ENCODE measurements at regions not wholly inside any gene's neighbourhood (a gene's known extent, or its start where the extent isn't known, plus 50 kb on each side); places are given as distances from the start of the nearest gene placed in this dataset.

- H4K91ac ChIP-seq (replicated peaks; ENCODE audit: insufficient read length, low read length) = peak overlapping the region; percentile 11
- no peak overlapping the region for H2AK5ac ChIP-seq (ENCODE audit: low read depth, low read length)
- no peaks in the 10 kb centered on the region for H3K23me2 ChIP-seq (ENCODE audit: low read depth, low read length)
- peaks cover 6 to 21% (median 18%) of the 10 kb centered on the region in 4 experiments for H3K4me1 ChIP-seq (replicated peaks in 1 of 4; ENCODE audit: control insufficient read depth in 3 of 4, insufficient read depth in 4 of 4, low read length in 3 of 4)
- H3K4me2 ChIP-seq (ENCODE audit: insufficient read depth in 1 of 2, low read depth in 2 of 2, low read length in 2 of 2) = 0 out of 4 replicates have a peak overlapping the region, but pooled peaks of 1 of the 2 experiments have one; percentile 26
- POLR2A ChIA-PET (ENCODE audit: partially characterized antibody) = interaction anchor here (1.0 to 2.5 kb wide), 4 partner anchors 11 to 46 kb away, joined by 4 to 24 read pairs (median 4); a partner anchor contains a TSS
- no peaks in the 10 kb centered on the region for H3K79me2 ChIP-seq (ENCODE audit: control insufficient read depth in 1 of 2, insufficient read depth in 2 of 2, low read length in 2 of 2)
- no peak overlapping the region for H2AFZ ChIP-seq (ENCODE audit: low read length)
- no peak overlapping the region for H3K14ac ChIP-seq (ENCODE audit: insufficient read length)
- peak overlapping the region; percentile 84; the same call in 1 of the 2 replicates for H2BK12ac ChIP-seq (ENCODE audit: low read depth, low read length)
- no peak overlapping the region for H2BK120ac ChIP-seq (replicated peaks; ENCODE audit: low read depth, low read length)
- H3K36me3 ChIP-seq (ENCODE audit: control insufficient read depth in 2 of 4, insufficient read depth in 4 of 4, low read length in 3 of 4) = no peaks in the 10 kb centered on the region
- WGBS, 2 experiments (ENCODE audit: extremely low coverage in 1 of 2, insufficient coverage in 1 of 2, insufficient read length in 1 of 2, insufficient replicate concordance in 2 of 2, low coverage in 1 of 2, low lambda C conversion rate in 2 of 2, missing lambda C conversion rate in 1 of 2) = 83% methylated on average over 7 of the region's 7 CpGs; no CpG with 5 or more reads in 1 of the 2 experiments
- no peak overlapping the region for H3K4ac ChIP-seq (replicated peaks; ENCODE audit: insufficient read length, low read depth, low read length)
- H2BK20ac ChIP-seq (ENCODE audit: low read length) = no peak overlapping the region
- peak overlapping the region; percentile 48; the same call in 1 of the 2 replicates for H3K18ac ChIP-seq (ENCODE audit: extremely low read depth, low read length)
- peak overlapping the region; percentile 82; the same call in 1 of the 2 replicates for H2BK15ac ChIP-seq (ENCODE audit: low read length)
- H3K9ac ChIP-seq (replicated peaks in 1 of 4; ENCODE audit: extremely low read depth in 1 of 4, low read depth in 3 of 4, low read length in 3 of 4) = no peak overlapping the region
- H3K56ac ChIP-seq (replicated peaks; ENCODE audit: insufficient read length, low read depth, low read length) = no peak overlapping the region
- H3K27ac ChIP-seq (ENCODE audit: low read depth, low read length) = no peak overlapping the region
- CTCF ChIA-PET (ENCODE audit: partially characterized antibody) = interaction anchor here (1.0 to 4.1 kb wide), 5 partner anchors 12 to 372 kb away, joined by 3 to 18 read pairs (median 5); no protein-coding TSS in a partner anchor
- no peak overlapping the region for H4K5ac ChIP-seq (ENCODE audit: insufficient read length, low read depth, low read length)
- H4K20me1 ChIP-seq (replicated peaks in 1 of 2; ENCODE audit: control insufficient read depth in 1 of 2, insufficient read depth in 2 of 2, low read length in 2 of 2) = no peaks in the 10 kb centered on the region
- H3K27me3 ChIP-seq (replicated peaks in 1 of 4; ENCODE audit: control insufficient read depth in 3 of 4, extremely low read depth in 1 of 4, insufficient read depth in 3 of 4, low read length in 3 of 4) = no peaks in the 10 kb centered on the region
- no peak overlapping the region for H3K23ac ChIP-seq (ENCODE audit: insufficient read length)
- H2BK5ac ChIP-seq (ENCODE audit: low read depth, low read length) = no peak overlapping the region
- no peaks in the 10 kb centered on the region for H3K79me1 ChIP-seq (ENCODE audit: low read depth, low read length)
- H4K8ac ChIP-seq (ENCODE audit: extremely low read depth, insufficient read depth, low read length) = no peak overlapping the region; the same call in none of the 2 replicates
- no peak overlapping the region for H3K4me3 ChIP-seq (ENCODE audit: extremely low read depth in 1 of 4, insufficient read depth in 2 of 4, low read depth in 3 of 4, low read length in 4 of 4)
- FAIRE-seq (no peak), DNase-seq (ENCODE audit: low read depth in 1 of 2, low spot score in 2 of 2) (no peak)
- no peaks in the 10 kb centered on the region for H3K9me3 ChIP-seq (ENCODE audit: insufficient read depth in 2 of 2, low read depth in 1 of 2, low read length in 1 of 2)
- TF ChIP-seq YY1 (IDR thresholded peaks at IDR 0.05; ENCODE audit: low read depth, low read length) (no peak), RBBP5 (IDR thresholded peaks at IDR 0.05; ENCODE audit: borderline replicate concordance, low read depth, low read length) (no peak), SRF (IDR thresholded peaks at IDR 0.05; ENCODE audit: low read depth, low read length) (no peak), CTBP2 (IDR thresholded peaks at IDR 0.05; ENCODE audit: borderline replicate concordance, insufficient read depth, insufficient read length, low read length) (no peak), USF2 (IDR thresholded peaks at IDR 0.05; ENCODE audit: low read length) (no peak), CEBPB (IDR thresholded peaks at IDR 0.05; ENCODE audit: low read depth, low read length) (no peak)
Observed at GRCh38 chr18:46322941-46323340, 218.8 kb downstream of the HAUS1 start.

All from H1 (cell line).